GM12878 (cell line): ENCODE measurements at regions not wholly inside any gene's neighbourhood (a gene's known extent, or its start where the extent isn't known, plus 50 kb on each side); places are given as distances from the start of the nearest gene placed in this dataset.

ENCODE experiments used
- ATAC-seq: fragments of 200-7000 bp; cut with Tn5 transposase; 3 replicates; pipeline ENCODE4 v1.9.1; 2020; ENCODE audit warnings: mild to moderate bottlenecking, moderate library complexity
- BruUV-seq: library from RNA; stranded (reverse); fragments of 400-500 nt; replicated peaks from 2 replicates; lab custom pipeline; 2021; lab: Mats Ljungman, UMichigan
- CTCF ChIA-PET: fragments of 300-600 bp; sonication (Branson Sonifier 250); formaldehyde crosslinking; extraction: SDS; loops from one replicate; lab custom pipeline; 2021; ENCODE audit warnings: inconsistent platforms; lab: Yijun Ruan, JAX
- POLR2A ChIA-PET: fragments of 350-600 bp; formaldehyde crosslinking; extraction: SDS; loops from one replicate; lab custom pipeline; 2021; ENCODE audit warnings: inconsistent platforms; lab: Charles Lee
- RAD21 ChIA-PET: fragments of 300-600 bp; sonication (Branson Sonifier 250); formaldehyde crosslinking; loops from one replicate; lab custom pipeline; 2023; ENCODE audit warnings: antibody characterized with exemption; ENCODE audit not compliant: unreplicated experiment; lab: Charles Lee
- SMC1A ChIA-PET: fragments of 300-600 bp; sonication (Branson Sonifier 250); formaldehyde crosslinking; loops from one replicate; lab custom pipeline; 2023; ENCODE audit not compliant: unreplicated experiment, uncharacterized antibody; lab: Charles Lee
- DNase-seq: peaks from one replicate; pipeline ENCODE4 v3.0.0-alpha.2; 2011; ENCODE audit warnings: low read depth, low spot score
- FAIRE-seq: peaks from 3 replicates; lab custom pipeline; 2011; peaks lifted over from hg19 to GRCh38; lab: Jason Lieb, UNC
- H2AFZ ChIP-seq: 2 replicates; pipeline ENCODE4 v1.6.0; 2011; ENCODE audit warnings: low read depth, low read length, control low read depth; ENCODE audit not compliant: control insufficient read depth
- H3K27ac ChIP-seq: 2 replicates; pipeline ENCODE4 v1.5.1; 2011; ENCODE audit warnings: control low read depth; ENCODE audit not compliant: control insufficient read depth, insufficient read depth
- H3K27me3 ChIP-seq, 2 experiments: replicated peaks in 1 of 2; 2 replicates each; pipeline versions ENCODE4 v1.6.0 to v1.6.1; 2011; ENCODE audit warnings: low read length in 1 of 2; ENCODE audit not compliant: control insufficient read depth in 2 of 2, insufficient read depth in 2 of 2
- H3K36me3 ChIP-seq, 2 experiments: 2 replicates each; pipeline ENCODE4 v1.5.1; 2011; ENCODE audit warnings: low read length in 1 of 2; ENCODE audit not compliant: control insufficient read depth in 2 of 2, insufficient read depth in 2 of 2
- H3K4me1 ChIP-seq: 2 replicates; pipeline ENCODE4 v1.6.1; 2011; ENCODE audit warnings: mild to moderate bottlenecking, low read length, moderate library complexity, mixed read lengths; ENCODE audit not compliant: control insufficient read depth, insufficient read depth
- H3K4me2 ChIP-seq: 2 replicates; pipeline ENCODE4 v1.6.0; 2011; ENCODE audit warnings: control low read depth; ENCODE audit not compliant: control insufficient read depth, insufficient read depth
- H3K4me3 ChIP-seq: fragments of 200-600 bp; sonication (generic); 2 replicates; pipeline ENCODE4 v1.5.1; 2016
- H3K79me2 ChIP-seq: 2 replicates; pipeline ENCODE4 v1.6.0; 2011; ENCODE audit warnings: low read length; ENCODE audit not compliant: control insufficient read depth, insufficient read depth
- H3K9ac ChIP-seq: 2 replicates; pipeline ENCODE4 v1.8.0; 2011; ENCODE audit warnings: low read length, control low read depth, mixed read lengths; ENCODE audit not compliant: control insufficient read depth, insufficient read depth
- H3K9me3 ChIP-seq: replicated peaks from 3 replicates; pipeline ENCODE4 v1.5.1; 2011; ENCODE audit warnings: mild to moderate bottlenecking, low read length; ENCODE audit not compliant: control insufficient read depth, insufficient read depth
- H4K20me1 ChIP-seq: 2 replicates; pipeline ENCODE4 v1.6.0; 2011; ENCODE audit not compliant: control insufficient read depth, insufficient read depth
- BRCA1 ChIP-seq: IDR thresholded peaks from 2 replicates; pipeline ENCODE4 v1.6.1; 2011; ENCODE audit warnings: low read depth, low read length, improper control_type of control experiment
- CEBPB ChIP-seq, 2 experiments: fragments of 150-350 bp in 1 of 2; IDR thresholded peaks; 2 replicates each; pipeline ENCODE4 v1.6.1; 2012 to 2014; ENCODE audit warnings: low read depth in 2 of 2, low read length in 2 of 2, borderline replicate concordance in 1 of 2, inconsistent platforms in 1 of 2
- IKZF1 ChIP-seq: fragments of 450-650 bp; conservative IDR thresholded peaks from 2 replicates; pipeline ENCODE4 v1.6.1; 2017; ENCODE audit warnings: antibody characterized with exemption, mild to moderate bottlenecking
- IRF4 ChIP-seq: IDR thresholded peaks from 2 replicates; pipeline ENCODE4 v1.6.1; 2011; ENCODE audit warnings: low read depth, low read length
- JUNB ChIP-seq: IDR thresholded peaks from 2 replicates; pipeline ENCODE4 v1.6.1; 2016; ENCODE audit warnings: antibody characterized with exemption, mild to moderate bottlenecking
- PAX5 ChIP-seq: IDR thresholded peaks from 2 replicates; pipeline ENCODE4 v1.6.1; 2011; ENCODE audit warnings: low read depth, low read length, borderline replicate concordance
- POLR2AphosphoS2 ChIP-seq: IDR thresholded peaks from 2 replicates; pipeline ENCODE4 v1.6.1; 2011; ENCODE audit warnings: low read depth, mild to moderate bottlenecking, low read length, improper control_type of control experiment, moderate library complexity
- PRDM15 ChIP-seq: fragments of 450-650 bp; formaldehyde crosslinking; IDR thresholded peaks from 2 replicates; pipeline ENCODE4 v1.4.0; 2020; ENCODE audit warnings: mild to moderate bottlenecking, moderate library complexity
- RBBP5 ChIP-seq: fragments of 200-600 bp; sonication (generic); conservative IDR thresholded peaks from 2 replicates; pipeline ENCODE4 v1.6.1; 2016
- SMAD5 ChIP-seq: IDR thresholded peaks from 2 replicates; pipeline ENCODE4 v1.6.1; 2016; ENCODE audit warnings: antibody characterized with exemption, low read depth
- WGBS: methylation state at CpG from one replicate; pipeline ENCODE4 v1.1.6; 2016; ENCODE audit warnings: low lambda C conversion rate; ENCODE audit not compliant: insufficient replicate concordance, insufficient coverage; ENCODE audit errors: missing lambda C conversion rate; 5-methylcytosine and 5-hydroxymethylcytosine counted together
- in situ Hi-C: fragments of 300-500 bp; cut with MboI; formaldehyde crosslinking; loops from 9 replicates; pipeline ENCODE4 v1.14.3; 2018; ENCODE audit warnings: mixed read lengths
- intact Hi-C: fragments of 100-400 bp; cut with micrococcal nuclease; formaldehyde crosslinking; loops from one replicate; pipeline ENCODE4 v1.14.2; 2022; ENCODE audit not compliant: unreplicated experiment

- TF ChIP-seq POLR2AphosphoS2 (no peak), IRF4 (no peak)
Measured at GRCh38 chrX:117376460-117376859, 740.1 kb downstream of the KLHL13 start (continued).

- ATAC-seq (no peak), DNase-seq (no peak), FAIRE-seq (no peak)
- ChIA-PET CTCF (no interaction called here), RAD21 (no interaction called here), POLR2A (no interaction called here), SMC1A (no interaction called here)
- no peaks in the 10 kb centered on the region for H3K9me3 ChIP-seq
- H3K4me1 ChIP-seq = no peaks in the 10 kb centered on the region
- H2AFZ ChIP-seq = no peak overlapping the region
- no TSS peak for BruUV-seq
- H3K4me2 ChIP-seq = no peak overlapping the region
- WGBS = 19% methylated on average over 1 of the region's 1 CpG
- H3K27ac ChIP-seq = no peak overlapping the region
- in situ Hi-C loops (no loop called here), intact Hi-C loops (no loop called here)
- H3K4me3 ChIP-seq = no peak overlapping the region
- H4K20me1 ChIP-seq = no peaks in the 10 kb centered on the region
- H3K9ac ChIP-seq = no peak overlapping the region
- no peaks in the 10 kb centered on the region for H3K36me3 ChIP-seq
- no peaks in the 10 kb centered on the region for H3K79me2 ChIP-seq
- TF ChIP-seq BRCA1 (no peak), IKZF1 (no peak), PAX5 (no peak), RBBP5 (no peak), SMAD5 (no peak), PRDM15 (no peak), CEBPB (IDR thresholded peaks at IDR 0.05; ENCODE audit: borderline replicate concordance in 1 of 2, low read depth in 2 of 2, low read length in 2 of 2) (no peak), JUNB (no peak)
- no peaks in the 10 kb centered on the region for H3K27me3 ChIP-seq
Measured at GRCh38 chrX:117335209-117335608, 781.4 kb downstream of the KLHL13 start.
